ENCODE measurements at regions not wholly inside any gene's neighbourhood (a gene's known extent, or its start where the extent isn't known, plus 50 kb on each side); places are given as distances from the start of the nearest gene placed in this dataset.

- H3K79me2 ChIP-seq (ENCODE audit: control insufficient read depth, low read length) = no peaks in the 10 kb centered on the region
- no peaks in the 10 kb centered on the region for H3K36me3 ChIP-seq (ENCODE audit: control insufficient read depth, low read length)
- H3K4me3 ChIP-seq (ENCODE audit: low read length) = no peak overlapping the region
- TF ChIP-seq CTCF (IDR thresholded peaks at IDR 0.05; ENCODE audit: low read depth, low read length, poor library complexity, severe bottlenecking) (no peak), EZH2phosphoT487 (IDR thresholded peaks at IDR 0.05; ENCODE audit: borderline replicate concordance, low read length) (no peak)
- H3K9me2 ChIP-seq (replicated peaks; ENCODE audit: control insufficient read depth, low read length) = no peaks in the 10 kb centered on the region
- no peaks in the 10 kb centered on the region for H4K20me1 ChIP-seq (ENCODE audit: control insufficient read depth, insufficient read depth, low read depth, low read length)
- no peaks in the 10 kb centered on the region for H3F3A ChIP-seq (ENCODE audit: control insufficient read depth, insufficient read depth)
- H3K27ac ChIP-seq (ENCODE audit: low read depth, low read length) = no peak overlapping the region
- no peaks in the 10 kb centered on the region for H3K9me3 ChIP-seq (ENCODE audit: control insufficient read depth, insufficient read depth, low read length)
- H3K4me1 ChIP-seq (ENCODE audit: control insufficient read depth, low read length) = no peaks in the 10 kb centered on the region
- H3K27me3 ChIP-seq (ENCODE audit: control insufficient read depth, low read length) = no peaks in the 10 kb centered on the region
- no peak overlapping the region for H3K4me2 ChIP-seq (ENCODE audit: low read length)
Observed at GRCh38 chr3:70527026-70527425, 214.6 kb upstream of the MDFIC2 start.

- H3K9me2 ChIP-seq (replicated peaks; ENCODE audit: control insufficient read depth, low read length) = no peaks in the 10 kb centered on the region
- H3K79me2 ChIP-seq (ENCODE audit: control insufficient read depth, low read length) = no peaks in the 10 kb centered on the region
- no peaks in the 10 kb centered on the region for H3K4me1 ChIP-seq (ENCODE audit: control insufficient read depth, low read length)
- no peaks in the 10 kb centered on the region for H4K20me1 ChIP-seq (ENCODE audit: control insufficient read depth, insufficient read depth, low read depth, low read length)
- H3K4me2 ChIP-seq (ENCODE audit: low read length) = no peak overlapping the region
- H3F3A ChIP-seq (ENCODE audit: control insufficient read depth, insufficient read depth) = no peaks in the 10 kb centered on the region
- H3K36me3 ChIP-seq (ENCODE audit: control insufficient read depth, low read length) = no peaks in the 10 kb centered on the region
- TF ChIP-seq CTCF (IDR thresholded peaks at IDR 0.05; ENCODE audit: low read depth, low read length, poor library complexity, severe bottlenecking) (no peak), EZH2phosphoT487 (IDR thresholded peaks at IDR 0.05; ENCODE audit: borderline replicate concordance, low read length) (no peak)
- no peak overlapping the region for H3K27ac ChIP-seq (ENCODE audit: low read depth, low read length)
- H3K27me3 ChIP-seq (ENCODE audit: control insufficient read depth, low read length) = 0 out of 2 replicates have a peak, but pooled peaks cover 3% of the 10 kb centered on the region
- H3K4me3 ChIP-seq (ENCODE audit: low read length) = no peak overlapping the region
- H3K9me3 ChIP-seq (ENCODE audit: control insufficient read depth, insufficient read depth, low read length) = no peaks in the 10 kb centered on the region
Observed at GRCh38 chr3:70519913-70520659, 207.6 kb upstream of the MDFIC2 start.

GRCh38 chr3:70519026-70519425 is 206.6 kb upstream of the MDFIC2 start:
- no peak for TF ChIP-seq EZH2phosphoT487 (IDR thresholded peaks at IDR 0.05; ENCODE audit: borderline replicate concordance, low read length)
- no peak for TF ChIP-seq CTCF (IDR thresholded peaks at IDR 0.05; ENCODE audit: low read depth, low read length, poor library complexity, severe bottlenecking)
- H3K4me1 ChIP-seq (ENCODE audit: control insufficient read depth, low read length) = no peaks in the 10 kb centered on the region
- H4K20me1 ChIP-seq (ENCODE audit: control insufficient read depth, insufficient read depth, low read depth, low read length) = no peaks in the 10 kb centered on the region
- no peaks in the 10 kb centered on the region for H3K9me3 ChIP-seq (ENCODE audit: control insufficient read depth, insufficient read depth, low read length)
- H3K36me3 ChIP-seq (ENCODE audit: control insufficient read depth, low read length) = no peaks in the 10 kb centered on the region
- no peaks in the 10 kb centered on the region for H3F3A ChIP-seq (ENCODE audit: control insufficient read depth, insufficient read depth)
- no peak overlapping the region for H3K4me3 ChIP-seq (ENCODE audit: low read length)
- no peak overlapping the region for H3K4me2 ChIP-seq (ENCODE audit: low read length)
- no peaks in the 10 kb centered on the region for H3K9me2 ChIP-seq (replicated peaks; ENCODE audit: control insufficient read depth, low read length)
- H3K27ac ChIP-seq (ENCODE audit: low read depth, low read length) = no peak overlapping the region
- H3K79me2 ChIP-seq (ENCODE audit: control insufficient read depth, low read length) = no peaks in the 10 kb centered on the region
- 0 out of 2 replicates have a peak, but pooled peaks cover 3% of the 10 kb centered on the region for H3K27me3 ChIP-seq (ENCODE audit: control insufficient read depth, low read length)

All from DOHH2 (cell line).